ENCODE measurements at regions not wholly inside any gene's neighbourhood (a gene's known extent, or its start where the extent isn't known, plus 50 kb on each side); places are given as distances from the start of the nearest gene placed in this dataset.

GRCh38 chr17:31623990-31624389 lies 232.5 kb downstream of the RAB11FIP4 start:
- TF ChIP-seq CTCF (IDR thresholded peaks at IDR 0.05) (no peak), EZH2 (IDR thresholded peaks at IDR 0.05) (no peak)
